Activated CD4-positive, alpha-beta T cell treated with anti-CD3 and anti-CD28 coated beads for 4 hours (primary cell): ENCODE measurements at regions not wholly inside any gene's neighbourhood (a gene's known extent, or its start where the extent isn't known, plus 50 kb on each side); places are given as distances from the start of the nearest gene placed in this dataset.

Experiments used
- DNase-seq, 2 donors: peaks; one replicate each; pipeline ENCODE4 v3.0.0-alpha.2; 2020

- no peak for DNase-seq
Measured at GRCh38 chr9:108015690-108016089, 526.1 kb upstream of the KLF4 start.

- DNase-seq = no peak
Measured at GRCh38 chr9:108014353-108014752, 524.8 kb upstream of the KLF4 start.

- no peak for DNase-seq
Measured at GRCh38 chr9:108012886-108013665, 523.5 kb upstream of the KLF4 start.

- DNase-seq = no peak
Measured at GRCh38 chr9:108012405-108012804, 522.8 kb upstream of the KLF4 start.

- no peak for DNase-seq
Measured at GRCh38 chr9:108003526-108003925, 514.0 kb upstream of the KLF4 start.

- no peak for DNase-seq
Measured at GRCh38 chr9:108002371-108002956, 512.9 kb upstream of the KLF4 start.

GRCh38 chr9:108001237-108001636 lies 511.7 kb upstream of the KLF4 start:
- DNase-seq = no peak

- DNase-seq = no peak
Measured at GRCh38 chr9:107999890-108000289, 510.3 kb upstream of the KLF4 start.

GRCh38 chr9:107999011-107999410 lies 509.4 kb upstream of the KLF4 start:
- DNase-seq = no peak

- no peak for DNase-seq
Measured at GRCh38 chr9:107994648-107995047, 505.1 kb upstream of the KLF4 start.

GRCh38 chr9:107992271-107992670 lies 502.7 kb upstream of the KLF4 start:
- no peak for DNase-seq

- no peak for DNase-seq
Measured at GRCh38 chr9:107991581-107991980, 502.0 kb upstream of the KLF4 start.

- no peak for DNase-seq
Measured at GRCh38 chr9:107989544-107989943, 500.0 kb upstream of the KLF4 start.

GRCh38 chr9:107989099-107989498 lies 499.5 kb upstream of the KLF4 start:
- no peak for DNase-seq

GRCh38 chr9:107984956-107985355 lies 495.4 kb upstream of the KLF4 start:
- no peak for DNase-seq

- DNase-seq = no peak
Measured at GRCh38 chr9:107983762-107984161, 494.2 kb upstream of the KLF4 start.

GRCh38 chr9:107983181-107983603 lies 493.6 kb upstream of the KLF4 start:
- no peak for DNase-seq

GRCh38 chr9:107982745-107983144 lies 493.2 kb upstream of the KLF4 start:
- DNase-seq = no peak

GRCh38 chr9:107982001-107982400 lies 492.4 kb upstream of the KLF4 start:
- no peak for DNase-seq

- DNase-seq = no peak
Measured at GRCh38 chr9:107980984-107981383, 491.4 kb upstream of the KLF4 start.

- no peak for DNase-seq
Measured at GRCh38 chr9:107976767-107977166, 487.2 kb upstream of the KLF4 start.

GRCh38 chr9:107975426-107976010 lies 485.9 kb upstream of the KLF4 start:
- DNase-seq = no peak

GRCh38 chr9:107973451-107973850 lies 483.9 kb upstream of the KLF4 start:
- DNase-seq = no peak

- DNase-seq = no peak
Measured at GRCh38 chr9:107972346-107972745, 482.8 kb upstream of the KLF4 start.
